ENCODE measurements at regions not wholly inside any gene's neighbourhood (a gene's known extent, or its start where the extent isn't known, plus 50 kb on each side); places are given as distances from the start of the nearest gene placed in this dataset.

DNA sequence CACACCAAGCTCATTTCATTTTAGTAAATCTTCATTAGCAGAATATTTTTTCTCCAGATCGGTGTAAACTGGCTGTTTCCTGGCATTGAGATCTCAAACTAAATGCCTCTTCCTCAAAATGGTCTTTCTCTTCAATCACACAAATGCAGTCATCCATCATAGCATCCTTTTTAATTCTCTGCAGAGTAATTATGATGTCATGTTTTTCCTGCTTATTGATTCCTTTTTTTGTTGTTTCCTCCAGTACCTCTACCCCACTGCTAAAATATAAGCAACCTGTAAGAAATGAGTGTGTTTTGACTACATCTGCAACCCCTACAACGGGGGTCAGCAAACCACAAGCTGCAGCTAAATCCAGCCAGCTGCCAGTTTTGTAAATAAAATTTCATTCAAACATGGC is 65.6 kb upstream of the TOM1L1 start:
- DNase-seq (ENCODE audit: low spot score) = no peak

DNA sequence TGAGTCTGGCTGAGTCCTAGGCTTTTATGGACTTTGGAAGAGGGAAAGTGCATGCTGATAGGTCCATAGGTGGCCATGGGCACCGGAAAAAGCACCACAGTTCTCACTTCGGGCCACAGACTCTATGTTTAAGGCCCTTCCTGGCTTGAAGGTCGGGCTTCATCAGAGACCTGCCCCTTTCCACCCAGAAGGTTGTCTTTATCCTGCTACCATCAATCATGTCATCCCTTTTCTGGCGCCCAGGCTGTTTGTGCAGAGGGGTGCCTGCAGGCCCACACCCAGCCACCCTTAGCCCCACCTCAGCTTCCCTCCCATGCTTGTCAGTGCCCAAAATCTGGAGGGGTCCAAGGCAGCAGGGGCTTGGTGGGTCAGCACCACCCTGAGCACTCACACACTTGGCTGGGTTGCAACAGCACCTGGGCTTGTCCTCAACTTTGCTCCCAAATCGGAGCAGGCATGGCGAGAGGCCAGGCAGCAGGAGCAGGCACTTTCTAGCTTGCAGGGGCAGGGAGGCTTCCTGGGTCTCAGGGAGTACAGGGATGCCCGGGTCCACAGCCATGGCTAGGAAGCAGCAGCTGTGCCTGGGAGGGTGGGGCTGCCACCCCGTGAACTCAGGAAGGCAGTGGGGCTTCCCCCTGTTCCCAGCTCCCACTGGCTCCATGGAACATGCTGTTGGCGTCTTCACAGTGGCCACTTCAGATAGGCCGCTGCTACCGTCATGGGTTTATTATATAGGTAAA is 63.8 kb upstream of the TOM1L1 start:
- no peak for DNase-seq (ENCODE audit: low spot score)

DNA sequence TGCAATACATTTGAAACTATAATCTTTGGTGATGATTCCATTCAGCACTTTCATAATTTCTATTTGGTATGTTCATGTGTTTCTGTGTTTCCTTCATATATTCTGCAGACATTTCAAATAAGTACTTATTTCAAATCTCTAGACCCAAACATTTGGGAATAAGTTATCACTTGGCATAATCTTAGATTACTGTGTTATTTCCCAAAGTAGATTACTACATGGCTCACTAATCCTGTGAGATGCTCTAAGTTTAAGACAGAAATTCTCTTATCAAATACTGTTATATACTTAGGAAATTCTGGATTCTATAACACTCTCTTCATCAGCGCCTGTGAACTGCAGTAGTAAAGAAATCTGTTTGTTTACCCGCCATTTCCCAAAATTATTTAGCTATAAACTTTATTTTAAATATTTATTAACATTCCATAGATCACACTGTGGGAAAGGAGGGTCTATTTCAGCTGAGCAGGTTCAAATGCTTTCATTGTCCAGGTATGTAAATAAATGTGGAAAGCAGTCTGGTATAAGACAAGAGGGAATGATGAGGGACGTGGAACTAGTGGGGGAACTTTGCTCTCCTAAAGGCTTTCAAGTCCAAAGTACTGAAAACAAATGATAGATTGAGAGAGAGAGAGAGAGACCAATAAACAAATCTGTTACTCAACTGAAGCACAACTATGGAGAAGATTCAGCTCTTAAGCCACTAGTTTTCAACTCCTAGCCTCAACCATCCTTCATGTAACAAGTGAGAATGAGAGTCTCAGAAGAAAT is 61.8 kb upstream of the TOM1L1 start:
- DNase-seq (ENCODE audit: low spot score) = no peak

GRCh38 chr17:54839447-54839846 is 61.2 kb upstream of the TOM1L1 start:
- DNase-seq (ENCODE audit: low spot score) = no peak

GRCh38 chr17:54840885-54841591 is 59.6 kb upstream of the TOM1L1 start:
- DNase-seq (ENCODE audit: low spot score) = no peak

GRCh38 chr17:54841656-54842055 is 59.0 kb upstream of the TOM1L1 start:
- DNase-seq (ENCODE audit: low spot score) = no peak

DNA sequence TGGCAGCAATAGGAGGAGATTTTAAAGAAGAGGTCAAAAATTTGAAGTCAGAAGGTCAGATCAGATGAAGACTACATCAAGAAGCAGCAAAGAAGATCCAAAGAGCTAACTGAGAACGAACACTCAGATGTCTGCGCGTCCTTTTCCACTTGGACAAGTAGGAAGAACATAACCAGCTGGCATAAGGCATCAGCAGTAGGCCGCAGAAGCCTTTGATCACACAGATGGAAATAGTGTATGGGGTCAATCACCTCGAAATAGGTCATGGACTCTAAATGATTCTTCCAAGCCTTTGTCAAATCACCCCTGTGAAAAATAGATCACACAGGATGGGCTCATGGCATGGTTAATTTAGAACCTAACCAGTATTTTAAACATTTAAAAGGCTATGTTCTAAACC is 56.4 kb upstream of the TOM1L1 start:
- DNase-seq (ENCODE audit: low spot score) = no peak

GRCh38 chr17:54848368-54848987 is 52.2 kb upstream of the TOM1L1 start:
- DNase-seq (ENCODE audit: low spot score) = no peak

- DNase-seq (ENCODE audit: low spot score) = no peak
Measured at GRCh38 chr17:54849660-54850059, 51.0 kb upstream of the TOM1L1 start.
